ENCODE measurements at regions not wholly inside any gene's neighbourhood (a gene's known extent, or its start where the extent isn't known, plus 50 kb on each side); places are given as distances from the start of the nearest gene placed in this dataset.
A peak's percentile ranks its signal among the peaks of the same experiment; 100 is the strongest.

DNA sequence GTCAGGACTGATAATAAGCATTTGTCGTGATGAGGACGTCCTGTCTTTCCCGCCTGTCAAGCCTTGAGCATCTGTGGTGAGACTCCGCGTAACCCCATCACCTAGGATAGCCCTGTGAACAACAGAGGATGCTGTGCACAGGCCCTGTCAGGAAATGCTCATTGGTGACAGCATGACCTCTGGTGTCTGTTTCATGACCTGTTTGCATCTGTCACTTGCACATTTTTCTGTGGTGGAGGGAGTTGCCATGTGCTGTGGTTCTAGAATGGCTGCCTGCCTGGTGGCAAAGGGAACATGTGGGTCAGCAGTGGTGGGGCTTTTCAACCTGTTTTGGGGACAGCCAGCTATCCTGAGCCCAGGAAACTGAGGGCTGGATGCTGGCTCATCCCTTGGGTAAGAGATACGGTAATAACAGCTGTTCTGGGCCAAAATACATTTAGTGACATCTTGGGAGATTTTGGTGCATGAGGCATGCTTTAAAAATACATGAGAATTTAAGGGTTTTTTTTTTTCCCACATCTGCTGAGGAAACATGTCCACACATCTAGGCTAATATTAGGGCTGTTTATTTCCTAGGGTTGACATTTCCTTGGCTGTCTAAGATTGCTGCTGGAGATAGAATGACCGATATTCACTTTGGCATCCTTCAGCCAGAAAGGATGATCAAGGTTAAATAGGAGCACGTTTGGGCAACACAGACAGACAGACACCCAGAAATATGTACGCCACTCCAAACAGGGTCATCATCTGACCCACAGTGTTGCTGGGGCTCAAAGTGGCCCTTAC, 52.9 kb downstream of the KCNC4 start (continued):
- TF ChIP-seq ZFP1 (CRISPR knock-in tag; IDR thresholded peaks at IDR 0.05) = no peak
- no peak for TF ChIP-seq MLLT1 (IDR thresholded peaks at IDR 0.05)
- peak; percentile 11; the same call in 1 of the 2 replicates for TF ChIP-seq PKNOX1 (IDR thresholded peaks at IDR 0.05)
- 0 out of 2 replicates have a peak, but pooled peaks have one; percentile 57 for TF ChIP-seq CTBP1 (IDR thresholded peaks at IDR 0.05; ENCODE audit: borderline replicate concordance)
- TF ChIP-seq DACH1 (IDR thresholded peaks at IDR 0.05; ENCODE audit: partially characterized antibody) = peak; percentile 30
- no peak for TF ChIP-seq TAF15 (IDR thresholded peaks at IDR 0.05; ENCODE audit: low read depth, low read length)
- no peak for TF ChIP-seq RHOXF2B (CRISPR knock-in tag; conservative IDR thresholded peaks at IDR 0.05)
- no peak for TF ChIP-seq SMARCB1 (IDR thresholded peaks at IDR 0.05; ENCODE audit: insufficient read length, low read depth)
- TF ChIP-seq MITF (IDR thresholded peaks at IDR 0.05) = no peak
- TF ChIP-seq XRCC3 (IDR thresholded peaks at IDR 0.05) = no peak
- no peak for TF ChIP-seq E2F3 (CRISPR knock-in tag; IDR thresholded peaks at IDR 0.05)
- TF ChIP-seq GMEB1 (CRISPR knock-in tag; IDR thresholded peaks at IDR 0.05) = no peak
- TF ChIP-seq GTF2B (IDR thresholded peaks at IDR 0.05; ENCODE audit: extremely low read depth, insufficient read length) = no peak
- no peak for TF ChIP-seq CEBPG (CRISPR knock-in tag; IDR thresholded peaks at IDR 0.05)
- TF ChIP-seq CEBPG (tag; conservative IDR thresholded peaks at IDR 0.05 in 1 of 2, IDR thresholded peaks at IDR 0.05 in 1 of 2) = no peak
- TF ChIP-seq, protein P1, sequence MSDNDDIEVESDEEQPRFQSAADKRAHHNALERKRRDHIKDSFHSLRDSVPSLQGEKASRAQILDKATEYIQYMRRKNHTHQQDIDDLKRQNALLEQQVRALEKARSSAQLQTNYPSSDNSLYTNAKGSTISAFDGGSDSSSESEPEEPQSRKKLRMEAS (CRISPR knock-in tag; IDR thresholded peaks at IDR 0.05) = peak; percentile 85
- TF ChIP-seq ZNF830 (CRISPR knock-in tag; IDR thresholded peaks at IDR 0.05) = no peak
- TF ChIP-seq, protein P2, sequence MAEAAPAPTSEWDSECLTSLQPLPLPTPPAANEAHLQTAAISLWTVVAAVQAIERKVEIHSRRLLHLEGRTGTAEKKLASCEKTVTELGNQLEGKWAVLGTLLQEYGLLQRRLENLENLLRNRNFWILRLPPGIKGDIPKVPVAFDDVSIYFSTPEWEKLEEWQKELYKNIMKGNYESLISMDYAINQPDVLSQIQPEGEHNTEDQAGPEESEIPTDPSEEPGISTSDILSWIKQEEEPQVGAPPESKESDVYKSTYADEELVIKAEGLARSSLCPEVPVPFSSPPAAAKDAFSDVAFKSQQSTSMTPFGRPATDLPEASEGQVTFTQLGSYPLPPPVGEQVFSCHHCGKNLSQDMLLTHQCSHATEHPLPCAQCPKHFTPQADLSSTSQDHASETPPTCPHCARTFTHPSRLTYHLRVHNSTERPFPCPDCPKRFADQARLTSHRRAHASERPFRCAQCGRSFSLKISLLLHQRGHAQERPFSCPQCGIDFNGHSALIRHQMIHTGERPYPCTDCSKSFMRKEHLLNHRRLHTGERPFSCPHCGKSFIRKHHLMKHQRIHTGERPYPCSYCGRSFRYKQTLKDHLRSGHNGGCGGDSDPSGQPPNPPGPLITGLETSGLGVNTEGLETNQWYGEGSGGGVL (CRISPR knock-in tag; IDR thresholded peaks at IDR 0.05) = no peak
- TF ChIP-seq COPS2 (conservative IDR thresholded peaks at IDR 0.05) = no peak
- no peak for TF ChIP-seq SIN3A (IDR thresholded peaks at IDR 0.05; ENCODE audit: borderline replicate concordance in 2 of 2, control insufficient read depth in 1 of 2, low read depth in 2 of 2, low read length in 2 of 2)

Measured in K562 (cell line).